ENCODE measurements at regions not wholly inside any gene's neighbourhood (a gene's known extent, or its start where the extent isn't known, plus 50 kb on each side); places are given as distances from the start of the nearest gene placed in this dataset.

DNA sequence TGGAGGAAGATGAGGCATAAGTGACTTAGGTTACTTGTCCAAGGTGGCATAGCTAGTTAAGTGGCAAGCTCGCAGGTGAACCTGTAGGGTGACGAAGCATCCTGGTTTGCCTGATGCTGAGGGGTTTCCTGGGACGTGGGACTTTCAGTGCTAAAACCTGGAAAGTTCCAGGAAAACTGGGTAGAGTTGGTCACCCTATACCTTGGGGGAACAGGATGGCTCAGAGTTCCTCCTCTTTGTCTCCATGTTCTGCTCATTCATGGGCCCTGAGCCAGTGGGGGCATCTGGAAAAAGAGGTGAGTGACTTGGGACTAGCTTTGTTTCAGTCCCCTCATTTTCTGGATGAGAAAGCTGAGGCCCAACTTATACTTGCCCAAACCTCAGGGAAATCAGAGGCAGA is 268.0 kb upstream of the N4BP1 start:
- no peak for DNase-seq

DNA sequence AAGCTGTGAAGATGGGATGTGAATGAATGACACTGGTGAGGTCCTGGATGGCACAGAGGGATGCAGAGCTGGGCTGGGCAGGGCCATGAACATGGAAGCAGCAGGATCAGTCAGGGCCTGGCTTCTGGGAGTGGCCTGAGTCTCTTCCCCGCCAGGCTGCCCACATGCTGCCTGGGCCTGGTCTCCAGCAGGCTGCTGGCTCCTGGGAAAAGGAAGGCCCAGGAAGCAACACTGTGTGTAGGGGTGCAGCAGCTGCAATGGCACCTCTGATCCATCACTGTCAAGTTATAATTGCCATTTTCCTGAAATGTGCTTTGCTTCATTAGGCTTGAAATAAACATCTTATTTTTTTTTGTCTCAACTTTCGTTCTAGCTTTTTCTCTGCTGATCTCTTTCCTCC is 260.2 kb upstream of the N4BP1 start:
- no peak for DNase-seq

DNA sequence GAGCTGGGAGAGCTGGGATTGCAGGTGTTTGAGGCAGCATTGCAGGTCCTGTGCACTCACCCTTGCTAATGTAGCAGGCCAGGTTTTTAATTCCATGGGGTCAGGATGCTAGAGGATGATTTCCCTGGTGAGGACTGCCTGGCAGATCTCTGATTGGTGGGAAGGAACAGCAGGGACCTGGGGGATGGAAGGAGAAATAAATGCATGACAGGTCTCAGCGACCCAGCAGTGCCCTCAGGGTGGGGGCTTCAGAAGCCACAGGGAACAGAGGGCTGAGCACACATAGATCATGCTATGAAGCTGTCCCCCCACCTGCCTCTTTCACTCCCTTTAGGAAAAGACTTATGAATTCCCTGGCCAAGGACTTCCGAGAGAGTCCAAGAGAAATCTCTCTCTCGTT is 255.5 kb upstream of the N4BP1 start:
- no peak for DNase-seq

DNA sequence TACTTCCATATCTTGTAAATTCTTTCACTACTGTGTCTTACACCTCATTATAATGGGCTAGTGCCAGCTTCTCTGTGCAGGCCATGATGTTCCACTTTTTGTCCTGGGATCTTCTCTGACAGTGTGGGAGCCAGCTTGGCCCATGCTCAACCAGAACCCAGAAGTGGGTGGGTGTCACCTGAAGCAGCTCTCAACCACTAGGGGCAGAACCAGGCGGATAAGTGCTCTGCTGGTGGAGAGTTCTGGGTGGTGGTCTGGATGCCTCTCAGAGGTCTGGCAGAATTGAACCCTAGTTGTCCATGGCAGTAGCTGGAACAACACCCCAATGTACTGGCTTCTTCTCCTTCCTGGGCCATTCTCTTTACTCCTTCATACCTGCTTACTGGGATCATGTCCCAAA is 254.1 kb upstream of the N4BP1 start:
- DNase-seq: no peak

DNA sequence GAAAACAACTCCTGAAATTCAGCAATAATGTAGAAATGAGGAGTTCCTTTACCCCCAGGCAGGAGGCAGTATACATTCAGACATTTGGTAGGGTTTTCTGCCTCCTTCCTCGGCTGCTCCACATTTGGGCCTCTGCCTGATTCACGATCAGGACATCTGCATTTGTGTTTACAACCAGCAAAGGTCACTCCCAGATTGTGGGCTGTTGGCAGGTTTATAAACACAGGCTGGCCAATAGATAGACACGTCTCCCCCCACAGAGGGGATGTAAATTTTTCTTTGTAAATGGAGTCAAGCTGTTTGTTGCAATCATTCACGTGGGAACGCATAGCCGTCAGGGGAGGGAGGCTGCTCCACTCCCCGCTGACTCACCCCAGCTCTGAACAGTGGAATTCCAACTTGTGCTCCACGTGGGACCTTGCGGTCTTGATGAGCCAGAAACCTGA is 252.1 kb upstream of the N4BP1 start:
- no peak for DNase-seq

DNA sequence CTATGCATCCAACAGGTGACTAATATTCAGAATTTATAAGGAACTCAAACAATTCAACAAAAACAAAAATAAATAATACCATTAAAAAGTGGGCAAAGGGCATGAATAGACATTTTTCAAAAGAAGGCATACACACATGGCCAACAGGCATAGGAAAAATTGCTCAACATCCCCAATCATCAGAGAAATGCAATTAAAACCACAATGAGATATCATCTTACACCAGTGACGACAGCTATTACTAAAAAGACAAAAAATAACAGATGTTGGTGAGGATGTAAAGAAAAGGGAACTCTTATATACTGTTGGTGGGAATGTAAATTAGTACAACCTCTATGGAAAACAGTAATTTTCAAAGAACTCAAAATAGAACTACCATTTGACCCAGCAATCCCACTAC is 250.4 kb upstream of the N4BP1 start:
- no peak for DNase-seq

DNA sequence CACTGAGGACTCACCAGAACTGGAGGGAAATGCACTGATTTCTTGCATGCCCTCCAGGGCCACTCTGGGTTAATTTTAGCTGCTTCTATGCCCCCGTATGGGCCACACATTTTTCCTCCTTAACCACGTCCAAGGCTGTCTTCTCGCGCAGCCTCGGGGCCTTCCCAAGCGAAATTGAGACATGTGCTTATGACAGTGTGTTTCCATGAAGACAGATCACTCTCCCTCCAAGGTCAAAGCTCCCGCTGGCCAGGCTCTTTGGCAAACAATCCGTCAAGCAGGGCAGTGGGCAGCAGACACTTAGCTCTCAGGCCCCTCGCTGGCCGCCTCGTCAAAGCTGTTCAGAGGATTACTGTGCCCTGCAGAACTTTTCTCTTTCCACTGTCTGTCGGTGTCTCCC is 243.0 kb upstream of the N4BP1 start:
- no peak for DNase-seq

DNA sequence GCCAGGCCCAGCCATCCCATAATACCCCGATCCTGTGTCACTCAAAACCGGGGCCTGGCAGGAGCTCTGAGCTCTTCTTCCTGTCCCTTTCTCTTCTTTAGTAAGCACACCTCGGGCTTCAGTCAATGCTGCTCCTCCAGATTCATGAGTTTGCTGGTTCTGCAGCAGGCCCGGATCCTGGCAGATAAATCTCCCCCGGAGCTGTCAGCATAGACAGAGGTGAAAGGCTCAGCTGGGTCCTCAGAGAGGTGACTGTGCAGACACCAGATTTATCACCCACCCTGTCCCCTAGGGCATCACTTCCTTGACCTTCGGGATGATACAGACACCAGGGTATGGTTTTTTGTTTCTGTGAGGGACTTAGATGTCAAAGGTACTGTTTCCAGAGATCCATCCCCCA is 242.5 kb upstream of the N4BP1 start:
- DNase-seq: no peak

DNA sequence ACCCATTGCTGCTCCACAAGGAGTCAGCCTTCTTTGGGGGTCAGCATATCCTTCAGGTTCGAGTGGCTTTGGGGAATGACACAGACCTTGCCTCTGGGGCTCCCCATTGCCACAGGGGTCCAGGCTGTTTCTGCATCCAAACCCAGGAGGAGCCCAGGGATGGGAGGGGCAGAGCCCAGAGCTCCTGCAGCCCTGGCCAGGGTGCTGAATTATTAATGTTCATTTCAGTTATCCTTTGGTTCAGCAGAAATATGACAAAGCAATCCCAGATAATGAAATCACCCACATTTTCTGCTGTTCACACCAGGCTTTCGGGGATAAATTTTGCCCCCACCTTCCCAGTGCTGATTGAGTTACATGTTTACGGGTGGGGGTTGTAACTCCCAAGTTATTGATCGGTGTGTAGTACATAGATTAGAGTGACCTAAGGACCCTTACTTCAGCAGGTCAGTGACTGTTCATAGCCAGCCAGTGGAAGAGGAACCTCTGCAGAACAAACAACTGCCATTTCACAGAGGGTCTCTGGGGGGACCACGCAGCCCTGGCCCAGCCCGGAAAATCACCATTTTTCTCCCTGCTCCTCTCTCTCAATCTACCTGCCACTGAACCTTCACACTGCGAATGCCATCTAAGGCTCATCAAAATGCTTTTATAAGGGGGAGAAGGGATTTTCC is 240.3 kb upstream of the N4BP1 start:
- no peak for DNase-seq

DNA sequence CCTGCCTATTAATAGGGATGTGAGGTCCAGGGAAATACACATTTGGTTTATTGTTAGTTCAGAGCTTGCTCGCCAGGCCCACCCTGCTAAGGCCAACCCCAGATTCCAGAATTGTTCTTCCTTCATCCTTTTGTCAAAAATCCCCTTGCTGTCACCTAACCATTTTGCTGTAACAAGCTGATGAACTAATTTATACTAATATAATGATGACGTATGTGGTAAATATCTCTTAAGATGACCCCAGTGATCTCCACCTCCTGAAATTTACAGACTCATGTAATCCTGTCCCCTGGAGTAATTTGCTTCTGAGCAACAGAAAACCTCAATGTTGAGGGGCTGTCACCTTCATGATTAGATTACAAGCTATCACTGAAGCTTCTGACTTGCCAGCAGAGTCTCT is 236.3 kb upstream of the N4BP1 start:
- no peak for DNase-seq

DNA sequence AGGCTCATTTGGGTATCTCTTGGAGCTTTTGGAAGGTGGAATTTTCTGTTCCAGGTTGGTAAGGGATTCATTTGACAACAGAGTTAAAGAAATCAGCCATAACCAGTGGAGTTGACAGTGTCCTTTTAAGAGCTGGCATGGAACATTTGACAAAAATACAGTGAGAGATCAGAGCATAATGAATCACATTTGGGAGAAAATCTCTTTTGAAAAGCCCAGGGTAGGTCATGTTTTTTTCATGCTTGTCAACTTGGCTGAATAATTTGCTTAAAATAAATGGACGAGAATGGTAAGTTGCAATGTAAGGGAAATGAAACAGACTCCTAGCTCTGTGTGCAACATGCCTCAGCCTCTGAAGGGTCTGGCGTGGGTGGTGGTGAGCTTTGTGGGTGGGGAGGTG is 235.3 kb upstream of the N4BP1 start:
- DNase-seq: no peak

DNA sequence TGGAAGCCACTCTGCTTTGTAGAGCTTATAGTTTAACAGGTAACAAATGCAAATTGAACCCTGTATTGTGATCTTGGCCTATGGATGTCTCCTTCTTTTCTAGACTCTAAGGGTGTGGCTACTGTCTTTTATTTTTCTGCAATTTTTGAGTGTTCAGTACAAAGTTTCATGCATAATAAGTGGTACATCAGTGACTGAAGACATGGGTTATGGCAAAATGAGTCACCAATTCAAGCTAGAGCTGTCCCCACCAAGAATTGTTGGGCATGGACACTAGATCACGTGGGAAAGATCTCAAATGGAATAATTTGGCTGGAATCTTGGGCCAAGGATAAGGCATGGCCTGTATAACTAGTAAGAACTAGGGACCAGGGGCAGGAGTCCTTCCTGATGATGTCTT is 228.4 kb upstream of the N4BP1 start:
- DNase-seq: no peak

DNA sequence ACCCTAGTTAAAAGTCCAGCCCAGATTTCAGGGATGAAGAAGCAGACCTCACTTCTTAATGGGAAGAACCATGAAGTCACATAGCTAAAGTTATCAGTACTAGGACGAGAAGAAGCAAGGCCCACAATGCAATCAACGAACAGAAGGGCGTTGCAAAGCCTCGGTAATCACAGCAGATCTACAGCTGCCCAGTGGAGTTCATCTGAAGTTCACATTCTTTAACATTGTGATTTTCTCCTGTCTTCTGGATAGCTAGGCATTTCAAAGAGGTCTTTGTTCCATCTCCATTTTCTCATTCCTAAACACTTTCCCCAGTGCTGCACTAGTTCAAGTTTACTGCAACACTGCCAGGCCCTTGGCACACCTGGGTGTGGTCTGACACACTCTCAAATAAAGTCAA is 226.7 kb upstream of the N4BP1 start:
- DNase-seq: no peak

DNA sequence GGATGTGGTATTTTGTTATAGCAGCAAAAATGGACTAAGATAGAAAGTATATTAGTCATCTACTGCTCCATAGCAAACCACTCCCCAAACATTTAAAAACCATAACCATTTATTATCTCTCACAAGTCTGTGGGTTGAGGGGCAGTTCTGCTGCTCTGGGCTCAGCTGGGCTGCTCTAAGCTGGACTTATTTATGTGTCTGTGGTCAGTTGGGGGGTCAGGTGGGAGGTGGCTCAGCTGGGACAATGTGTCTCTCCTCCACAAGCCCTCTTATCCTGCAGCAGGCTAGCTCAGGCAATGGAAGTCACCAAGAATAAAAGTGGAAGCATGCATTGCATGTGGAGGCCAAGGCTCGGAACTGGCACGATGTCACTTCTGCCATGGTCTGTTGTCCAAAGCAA is 226.1 kb upstream of the N4BP1 start:
- DNase-seq: no peak

DNA sequence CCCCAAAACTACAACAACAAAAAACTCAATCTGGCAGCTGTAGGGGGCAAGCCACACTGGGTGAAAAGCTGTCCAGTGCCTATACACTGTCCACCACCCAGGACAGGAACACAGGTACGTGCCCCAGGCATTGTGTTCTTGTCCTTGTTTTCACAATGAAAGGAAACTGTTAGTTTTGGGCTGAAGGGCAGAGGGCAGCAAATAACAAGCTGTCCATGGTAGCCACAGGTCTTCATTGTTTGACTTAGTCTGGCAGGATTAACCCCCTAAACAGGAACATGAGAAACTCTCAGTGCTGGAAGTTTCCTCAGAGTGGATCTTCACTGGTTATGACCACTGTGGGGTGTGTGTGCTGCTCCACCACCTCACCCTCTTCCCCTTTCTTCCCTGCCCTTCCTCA is 224.6 kb upstream of the N4BP1 start:
- DNase-seq: no peak

DNA sequence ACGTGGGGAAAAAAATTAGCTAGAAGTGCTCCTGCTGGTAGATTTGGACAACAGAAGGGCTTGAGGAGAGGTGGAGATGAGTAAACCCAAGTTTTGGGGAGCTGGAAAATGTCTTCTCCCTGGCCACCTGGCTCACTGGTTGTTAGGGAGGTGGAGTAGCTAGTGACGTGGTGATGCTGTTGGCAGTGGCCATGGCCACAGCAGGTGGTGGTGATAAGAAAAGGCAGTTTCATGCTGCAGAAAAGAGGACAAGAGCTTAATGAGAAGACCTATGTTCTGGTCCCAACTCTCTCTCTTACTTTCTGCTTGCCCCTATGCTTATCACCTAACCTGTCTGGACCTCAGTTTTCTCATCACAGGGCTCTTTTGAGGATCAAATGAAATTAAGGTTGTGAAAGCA is 223.5 kb upstream of the N4BP1 start:
- DNase-seq: no peak

DNA sequence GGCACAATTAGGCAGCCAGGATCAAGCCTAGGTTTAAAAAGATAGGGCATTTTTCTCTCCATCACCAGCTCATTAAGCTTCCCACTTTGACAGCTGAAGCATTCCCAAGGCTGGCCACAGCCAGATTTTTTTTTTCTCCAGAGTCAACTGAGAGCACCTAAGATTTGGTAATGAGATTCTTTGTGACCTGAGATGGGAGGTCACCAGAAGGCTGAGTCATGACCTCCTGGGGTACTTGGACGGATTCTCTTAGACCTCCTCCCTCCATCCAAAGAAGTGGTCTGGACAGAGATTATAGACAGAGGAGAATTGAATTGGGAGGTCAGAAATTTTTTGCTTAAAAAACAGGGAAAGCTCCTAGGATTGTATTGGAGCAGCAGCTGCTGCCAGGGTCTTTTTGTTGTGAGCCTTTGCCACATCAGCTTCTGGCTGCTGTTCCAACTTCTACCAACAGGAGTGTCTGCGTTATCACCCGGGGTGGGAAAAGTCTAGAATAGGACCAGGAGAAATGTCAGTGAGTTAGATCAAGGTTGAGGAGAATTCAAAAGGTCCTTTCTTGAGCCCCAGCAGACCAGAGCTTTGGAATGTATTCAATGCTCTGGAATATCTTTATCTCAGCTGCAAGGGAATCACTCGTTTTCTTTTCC is 221.2 kb upstream of the N4BP1 start:
- no peak for DNase-seq

DNA sequence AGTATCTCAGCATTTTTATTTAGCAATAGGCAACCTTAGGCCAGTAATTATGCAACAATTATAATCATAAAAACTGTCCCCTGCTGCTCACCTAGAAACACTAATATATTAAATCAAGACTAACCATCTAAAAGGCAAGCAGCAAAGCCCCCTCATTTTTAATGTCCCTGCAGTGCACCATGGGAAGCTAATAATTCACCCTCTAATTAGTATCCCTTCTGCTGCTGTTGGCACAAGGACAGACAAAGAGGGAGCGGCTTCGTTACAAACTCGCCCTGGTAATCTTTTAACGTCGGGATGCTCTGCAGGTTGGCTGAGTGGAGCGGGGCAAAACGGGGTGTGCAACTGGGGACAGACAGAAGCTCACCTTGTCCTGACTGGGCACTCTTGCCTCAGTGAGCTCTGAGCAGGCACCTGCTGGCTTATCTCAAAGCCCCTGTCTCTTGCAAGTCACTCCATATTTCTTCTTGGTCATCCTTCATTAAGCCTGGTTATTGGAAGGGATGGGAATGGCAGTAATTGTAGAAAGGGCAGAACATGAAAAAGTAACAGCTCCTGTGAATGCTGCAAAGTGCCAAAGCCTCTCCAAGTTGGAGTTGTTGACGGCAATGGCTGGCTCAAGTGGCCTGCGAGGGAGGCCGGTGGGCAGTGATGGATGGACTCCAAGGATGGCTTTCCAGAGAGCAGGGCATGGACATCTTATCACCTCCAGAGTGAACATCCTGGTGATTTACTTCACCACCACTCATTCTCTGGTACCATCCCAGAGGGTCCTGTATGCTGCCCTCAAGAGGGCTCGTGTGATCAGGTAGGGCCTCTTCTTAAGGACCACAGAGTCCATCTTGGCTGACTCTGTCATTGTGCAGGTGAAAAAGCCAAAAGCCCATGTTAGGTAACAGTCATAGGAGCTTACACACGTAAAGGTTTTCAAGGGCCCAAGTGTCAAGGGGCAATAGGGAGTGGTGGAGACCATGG is 219.6 kb upstream of the N4BP1 start:
- DNase-seq: peak; percentile 29

DNA sequence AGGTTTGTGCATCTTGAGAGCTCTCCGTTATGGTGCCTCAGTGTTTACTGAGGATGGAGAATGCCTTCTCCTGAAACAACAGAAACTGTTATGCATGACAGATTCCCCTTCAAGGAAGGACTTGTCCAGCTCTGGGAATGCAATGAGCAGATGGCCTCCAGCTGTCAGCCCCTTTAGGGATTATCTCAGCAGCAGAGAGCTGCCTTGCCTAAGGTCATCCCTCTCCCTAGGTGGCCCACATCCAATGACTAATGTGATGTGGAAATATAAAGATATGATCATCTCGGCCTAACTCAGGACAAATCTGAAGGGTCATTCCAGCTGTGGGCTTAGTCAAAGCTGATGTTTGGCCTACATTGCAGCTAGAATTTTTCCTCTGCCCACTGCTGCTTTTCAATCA is 214.3 kb upstream of the N4BP1 start:
- DNase-seq: no peak

DNA sequence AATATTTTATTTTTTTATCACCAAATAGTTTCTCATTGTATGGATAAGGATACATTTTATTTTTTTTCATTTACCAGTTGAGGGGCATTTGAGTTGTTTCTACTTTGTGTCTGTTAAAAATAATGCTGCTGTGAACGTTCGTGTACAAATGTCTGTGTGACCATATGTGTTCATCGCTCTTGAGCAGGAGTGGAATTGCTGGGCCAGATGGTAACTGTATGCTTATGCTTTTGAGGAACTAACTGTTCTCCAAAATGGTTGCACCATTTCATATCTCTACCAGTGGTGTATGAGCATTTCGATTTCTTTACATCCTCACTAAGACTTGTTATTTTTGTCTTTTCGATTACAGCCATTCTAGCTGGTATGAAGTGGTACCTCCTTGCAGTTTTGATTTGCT is 212.5 kb upstream of the N4BP1 start:
- DNase-seq: no peak

DNA sequence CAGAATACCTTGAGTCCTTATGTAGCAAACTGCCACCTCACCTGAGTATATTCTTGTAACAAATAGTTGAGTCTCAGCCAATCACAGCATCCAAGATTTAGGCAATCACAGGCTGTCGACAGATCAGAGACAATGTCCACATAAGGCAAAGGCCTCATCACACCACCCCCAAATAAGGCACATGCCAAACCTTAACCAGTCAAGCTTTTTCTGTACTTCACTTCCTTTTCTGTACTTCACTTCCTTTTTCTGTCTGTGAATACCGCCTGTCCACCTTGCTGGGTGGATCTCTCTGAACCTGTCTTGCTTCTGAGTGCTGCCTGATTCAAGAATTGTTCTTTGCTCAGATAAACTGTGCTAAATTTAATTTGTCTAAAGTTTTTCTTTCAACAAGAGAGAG is 210.4 kb upstream of the N4BP1 start:
- DNase-seq: no peak

DNA sequence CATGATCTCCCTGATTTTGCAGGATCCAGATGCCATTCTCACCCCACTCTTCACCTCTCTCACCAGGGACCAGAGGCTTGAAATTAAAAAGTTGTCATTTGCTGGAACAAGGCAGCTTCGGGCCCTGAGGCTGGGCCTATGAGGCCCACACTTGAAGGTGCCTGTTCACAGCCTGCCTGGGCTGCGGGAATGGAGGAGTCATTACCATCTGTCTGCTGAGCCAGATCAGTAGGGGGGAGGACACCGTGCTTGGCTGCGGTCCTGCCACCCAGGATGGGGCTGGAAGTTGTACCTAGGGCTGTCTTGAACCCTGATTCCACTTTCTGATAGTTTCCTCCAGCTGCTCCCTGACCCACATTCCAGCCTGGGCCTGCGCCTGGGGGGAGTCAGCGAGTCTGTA is 208.3 kb upstream of the N4BP1 start:
- no peak for DNase-seq

DNA sequence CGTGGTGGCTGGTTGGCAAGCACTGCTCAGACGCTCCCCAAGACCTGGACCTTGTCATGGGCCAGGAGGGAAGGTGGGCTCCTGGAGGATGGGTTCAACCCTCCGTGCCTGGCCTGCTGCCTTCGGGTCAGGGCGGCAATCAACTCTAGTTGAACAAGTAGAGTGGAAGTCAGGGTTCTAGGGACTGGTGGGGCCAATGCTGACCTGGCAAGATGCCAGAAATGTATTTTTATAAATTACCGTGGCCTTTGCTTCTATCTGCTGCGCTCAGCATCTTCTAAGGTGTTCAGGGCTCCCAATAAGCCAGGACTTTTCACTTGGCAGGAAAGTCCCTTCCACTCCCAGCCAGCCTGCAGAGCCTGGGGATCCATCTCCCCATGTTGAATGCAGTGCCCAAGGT is 207.1 kb upstream of the N4BP1 start:
- DNase-seq: no peak

DNA sequence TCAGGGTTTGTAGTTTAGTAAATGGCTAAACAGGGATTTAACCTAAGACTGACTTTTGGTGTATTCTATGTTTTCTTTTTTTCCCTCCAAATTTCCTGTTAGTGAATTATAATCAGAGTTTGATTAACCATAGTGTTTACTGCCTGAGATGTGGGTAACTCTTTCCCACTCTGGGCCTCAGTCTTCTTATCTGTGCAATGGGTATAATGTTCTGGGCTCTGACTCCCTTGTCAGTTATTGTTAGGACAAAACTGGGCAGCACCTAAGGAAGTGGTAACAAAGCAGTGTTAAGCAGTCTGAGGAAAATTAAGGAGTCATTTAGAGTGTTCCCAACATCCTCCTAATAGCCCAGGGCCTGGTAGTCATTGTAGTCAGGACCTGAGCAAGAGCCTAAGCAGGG is 206.4 kb upstream of the N4BP1 start:
- DNase-seq: no peak

Measured in NCI-H1105 (cell line).